ENCODE measurements at regions not wholly inside any gene's neighbourhood (a gene's known extent, or its start where the extent isn't known, plus 50 kb on each side); places are given as distances from the start of the nearest gene placed in this dataset.

DNA sequence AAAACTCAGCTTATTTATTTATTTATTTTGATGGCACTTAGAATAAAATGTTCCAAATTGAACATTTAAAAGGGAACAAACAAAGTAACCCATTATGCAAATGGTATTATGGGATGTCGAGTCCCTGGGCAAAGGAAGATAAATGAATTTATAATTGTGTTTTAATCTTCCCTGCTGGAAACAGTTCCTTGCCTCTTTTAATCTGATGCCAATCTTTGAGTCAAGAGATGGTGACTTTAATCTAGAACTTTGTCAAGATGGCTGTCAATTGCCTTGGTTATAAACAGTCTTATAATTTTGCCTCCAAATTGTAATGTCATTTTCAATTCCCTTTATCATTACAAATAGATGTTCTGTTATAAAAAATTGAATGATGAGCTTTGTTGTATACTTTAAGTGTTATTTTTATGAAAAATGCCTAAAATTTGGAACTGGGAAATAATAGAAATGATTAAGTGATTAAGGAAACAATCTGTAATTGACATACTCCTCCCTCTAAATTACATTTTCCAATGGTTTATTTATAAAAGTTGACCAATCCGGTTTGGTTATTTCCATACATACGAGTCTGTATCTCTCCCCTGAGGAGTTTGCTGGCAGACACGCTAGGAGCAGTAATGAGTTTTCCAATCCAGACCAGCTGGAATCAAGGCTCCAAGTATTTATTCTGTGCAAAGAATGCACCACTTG, 134.9 kb upstream of the FRMD6 start:
- DNase-seq (ENCODE audit: low read depth, low spot score) = no peak
- TF ChIP-seq POLR2A (IDR thresholded peaks at IDR 0.05; ENCODE audit: borderline replicate concordance, extremely low read depth, insufficient read depth, insufficient read length) (no peak), RAD21 (IDR thresholded peaks at IDR 0.05; ENCODE audit: low read depth) (no peak), YY1 (IDR thresholded peaks at IDR 0.05; ENCODE audit: extremely low read depth, insufficient replicate concordance, low read depth, low read length) (no peak), CTCF (IDR thresholded peaks at IDR 0.05 in 2 of 3, conservative IDR thresholded peaks at IDR 0.05 in 1 of 3; ENCODE audit: borderline replicate concordance in 1 of 3, insufficient read depth in 1 of 3, low read depth in 2 of 3, low read length in 2 of 3) (no peak), EGR1 (IDR thresholded peaks at IDR 0.05; ENCODE audit: low read depth) (no peak), ZNF274 (IDR thresholded peaks at IDR 0.05; ENCODE audit: low read depth, low read length) (no peak), SP1 (IDR thresholded peaks at IDR 0.05; ENCODE audit: low read depth) (no peak), TCF7L2 (IDR thresholded peaks at IDR 0.05; ENCODE audit: borderline replicate concordance, extremely low read depth, insufficient read depth, insufficient read length) (no peak), ZBTB33 (IDR thresholded peaks at IDR 0.05; ENCODE audit: extremely low read depth, insufficient replicate concordance, low read length) (no peak), EZH2phosphoT487 (IDR thresholded peaks at IDR 0.05; ENCODE audit: borderline replicate concordance) (no peak), FOSL1 (IDR thresholded peaks at IDR 0.05; ENCODE audit: low read depth) (no peak), ZFX (IDR thresholded peaks at IDR 0.05) (no peak), SIN3A (IDR thresholded peaks at IDR 0.05; ENCODE audit: low read depth) (no peak), CBX3 (IDR thresholded peaks at IDR 0.05; ENCODE audit: low read depth) (no peak)
- TF ChIP-seq, protein P1, sequence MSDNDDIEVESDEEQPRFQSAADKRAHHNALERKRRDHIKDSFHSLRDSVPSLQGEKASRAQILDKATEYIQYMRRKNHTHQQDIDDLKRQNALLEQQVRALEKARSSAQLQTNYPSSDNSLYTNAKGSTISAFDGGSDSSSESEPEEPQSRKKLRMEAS (IDR thresholded peaks at IDR 0.05) = no peak
- intact Hi-C loops (cut with micrococcal nuclease) = no loop called here
- H3K27ac ChIP-seq (ENCODE audit: low read depth, low read length) = no peak overlapping the region
- no peaks in the 10 kb centered on the region for H3K4me1 ChIP-seq (ENCODE audit: control insufficient read depth in 1 of 2, insufficient read depth in 2 of 2, low read length in 2 of 2)
- H3K27me3 ChIP-seq (ENCODE audit: insufficient read depth, low read length) = no peaks in the 10 kb centered on the region
- RAD21 ChIA-PET (ENCODE audit: low non-redundant PET in 1 of 2, low total read pairs in 2 of 2, uncharacterized antibody in 2 of 2, unreplicated experiment in 2 of 2) = no interaction called here
- POLR2A ChIA-PET = no interaction called here
- CTCF ChIA-PET = no interaction called here
- H2AFZ ChIP-seq (ENCODE audit: low read depth, low read length, poor library complexity, severe bottlenecking) = no peak overlapping the region
- H3K9me3 ChIP-seq (ENCODE audit: control insufficient read depth in 1 of 2, insufficient read depth in 1 of 2, low read depth in 1 of 2, low read length in 2 of 2) = no peaks in the 10 kb centered on the region
- H4K20me1 ChIP-seq (ENCODE audit: insufficient read depth) = no peaks in the 10 kb centered on the region
- ATAC-seq = no peak
- no peaks in the 10 kb centered on the region for H3K36me3 ChIP-seq (ENCODE audit: control insufficient read depth in 1 of 2, insufficient read depth in 2 of 2, low read length in 2 of 2)
- no peaks in the 10 kb centered on the region; the same call in 1 of the 2 replicates for H3K9me2 ChIP-seq (ENCODE audit: insufficient read depth)
- H3K9ac ChIP-seq (ENCODE audit: low read length) = no peak overlapping the region
- H3K4me3 ChIP-seq (replicated peaks in 1 of 2; ENCODE audit: low read depth in 1 of 2, low read length in 2 of 2) = no peak overlapping the region
- no peaks in the 10 kb centered on the region for H3K79me2 ChIP-seq (ENCODE audit: insufficient read depth, low read length)
- no TSS peak for BruUV-seq (replicated peaks)
- H3K4me2 ChIP-seq (ENCODE audit: low read length) = no peak overlapping the region
